ENCODE measurements at regions not wholly inside any gene's neighbourhood (a gene's known extent, or its start where the extent isn't known, plus 50 kb on each side); places are given as distances from the start of the nearest gene placed in this dataset.

DNA sequence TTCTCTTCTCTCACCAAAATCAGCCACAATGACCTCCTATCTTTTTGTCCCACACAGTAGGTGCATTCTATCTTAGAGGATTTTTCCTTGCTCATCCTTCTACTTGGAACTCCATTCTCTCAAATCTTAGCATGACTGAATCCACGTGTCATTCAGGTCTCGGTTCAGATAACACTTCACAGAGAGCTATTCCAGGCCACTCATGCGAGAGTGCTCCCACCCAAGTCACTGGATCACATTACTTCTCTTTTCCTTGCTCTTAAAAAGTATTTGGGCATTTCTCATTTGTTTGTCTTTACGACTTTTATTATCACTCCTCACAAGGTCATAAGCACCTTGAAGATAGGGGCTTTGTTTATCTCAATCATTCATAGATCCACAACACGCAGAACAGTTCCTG lies 647.5 kb upstream of the TENM3 start:
- TF ChIP-seq CTCF (IDR thresholded peaks at IDR 0.05): no peak
- no peak for TF ChIP-seq POLR2A (IDR thresholded peaks at IDR 0.05)

Data from heart left ventricle (tissue), 13 donors.